HUDEP-2 (cell line): ENCODE measurements at regions not wholly inside any gene's neighbourhood (a gene's known extent, or its start where the extent isn't known, plus 50 kb on each side); places are given as distances from the start of the nearest gene placed in this dataset.
"Not testable (repeated sequence)": the region's sequence is repeated elsewhere in the genome, so short reads cannot be mapped to it uniquely, and the experiment has no call there.

ENCODE experiments used
- DNase-seq, 76 experiments: peaks; one replicate each; lab custom pipeline; 2025; ENCODE audit not compliant: unreplicated experiment in 76 of 76; lab: John Stamatoyannopoulos, UW

GRCh38 chr15:69926721-69927120 lies 171.0 kb downstream of the TLE3 start:
- no peak for DNase-seq

GRCh38 chr15:69928890-69929289 lies 168.8 kb downstream of the TLE3 start:
- DNase-seq: not testable (repeated sequence)

GRCh38 chr15:69929905-69930630 lies 167.6 kb downstream of the TLE3 start:
- DNase-seq: no peak

GRCh38 chr15:69930754-69931153 lies 167.0 kb downstream of the TLE3 start:
- no peak for DNase-seq

- DNase-seq: no peak
These were observed 166.6 kb downstream of the TLE3 start for GRCh38 chr15:69931156-69931555.

GRCh38 chr15:69934607-69935006 lies 163.1 kb downstream of the TLE3 start:
- DNase-seq: no peak

GRCh38 chr15:69939513-69940440 lies 157.9 kb downstream of the TLE3 start:
- DNase-seq: no peak

GRCh38 chr15:69940441-69941300 lies 157.0 kb downstream of the TLE3 start:
- DNase-seq: no peak

- DNase-seq: no peak
These were observed 156.5 kb downstream of the TLE3 start for GRCh38 chr15:69941301-69941605.

GRCh38 chr15:69941706-69942495 lies 155.8 kb downstream of the TLE3 start:
- DNase-seq: no peak

- no peak for DNase-seq
These were observed 154.1 kb downstream of the TLE3 start for GRCh38 chr15:69943637-69944036.

GRCh38 chr15:69945729-69946128 lies 152.0 kb downstream of the TLE3 start:
- no peak for DNase-seq

- DNase-seq: no peak
These were observed 150.8 kb downstream of the TLE3 start for GRCh38 chr15:69946870-69947269.

GRCh38 chr15:69947394-69947793 lies 150.3 kb downstream of the TLE3 start:
- no peak for DNase-seq

GRCh38 chr15:69949485-69949884 lies 148.2 kb downstream of the TLE3 start:
- no peak for DNase-seq

- DNase-seq: no peak
These were observed 146.3 kb downstream of the TLE3 start for GRCh38 chr15:69951256-69951897.

GRCh38 chr15:69951898-69952555 lies 145.7 kb downstream of the TLE3 start:
- DNase-seq: no peak

- no peak for DNase-seq
These were observed 144.7 kb downstream of the TLE3 start for GRCh38 chr15:69953051-69953450.

- no peak for DNase-seq
These were observed 143.9 kb downstream of the TLE3 start for GRCh38 chr15:69953816-69954215.
